Caco-2 (cell line): ENCODE measurements at regions not wholly inside any gene's neighbourhood (a gene's known extent, or its start where the extent isn't known, plus 50 kb on each side); places are given as distances from the start of the nearest gene placed in this dataset.

Experiments used
- BruUV-seq: library from RNA; stranded (reverse); fragments of 400-500 nt; replicated peaks from 2 replicates; lab custom pipeline; 2021; lab: Mats Ljungman, UMichigan
- CTCF ChIA-PET: fragments of 300-600 bp; sonication (Branson Sonifier 250); formaldehyde crosslinking; loops from one replicate; lab custom pipeline; 2022; ENCODE audit warnings: antibody characterized with exemption; lab: Charles Lee
- POLR2A ChIA-PET: fragments of 300-600 bp; sonication (Branson Sonifier 250); formaldehyde crosslinking; loops from one replicate; lab custom pipeline; 2022; ENCODE audit warnings: antibody characterized with exemption; lab: Charles Lee
- DNase-seq, 2 experiments: peaks; one replicate each; pipeline versions ENCODE4 v3.0.0 to v3.0.0-alpha.2; 2020 to 2022
- H3K27me3 ChIP-seq: replicated peaks from 2 replicates; pipeline ENCODE4 v1.6.0; 2011; ENCODE audit warnings: low read length; ENCODE audit not compliant: control insufficient read depth, insufficient read depth
- H3K36me3 ChIP-seq: 2 replicates; pipeline ENCODE4 v1.5.1; 2011; ENCODE audit warnings: low read length; ENCODE audit not compliant: control insufficient read depth, insufficient read depth
- H3K4me1 ChIP-seq: fragments of 250-450 bp; sonication (Bioruptor Pico); 2 replicates; pipeline ENCODE4 v1.5.1; 2020; ENCODE audit warnings: mild to moderate bottlenecking
- H3K4me3 ChIP-seq: 2 replicates; pipeline ENCODE4 v1.5.1; 2011; ENCODE audit warnings: low read depth, mild to moderate bottlenecking, control low read depth, low read length
- H3K9me3 ChIP-seq: fragments of 250-450 bp; sonication (Bioruptor Pico); 2 replicates; pipeline ENCODE4 v1.5.1; 2020; ENCODE audit warnings: mild to moderate bottlenecking, moderate library complexity
- H3K27ac Mint-ChIP-seq: one replicate; pipeline ENCODE4 v1.8.0; 2022; ENCODE audit warnings: mixed read lengths; ENCODE audit not compliant: unreplicated experiment
- H3K27me3 Mint-ChIP-seq: one replicate; pipeline ENCODE4 v1.8.0; 2022; ENCODE audit warnings: mixed read lengths; ENCODE audit not compliant: insufficient read depth, unreplicated experiment
- H3K36me3 Mint-ChIP-seq: one replicate; pipeline ENCODE4 v1.8.0; 2022; ENCODE audit warnings: mild to moderate bottlenecking, mixed read lengths; ENCODE audit not compliant: insufficient read depth, unreplicated experiment
- H3K4me1 Mint-ChIP-seq: one replicate; pipeline ENCODE4 v1.8.0; 2022; ENCODE audit warnings: low read depth, mixed read lengths; ENCODE audit not compliant: unreplicated experiment
- H3K4me3 Mint-ChIP-seq: one replicate; pipeline ENCODE4 v1.8.0; 2022; ENCODE audit warnings: mild to moderate bottlenecking, moderate library complexity, mixed read lengths; ENCODE audit not compliant: unreplicated experiment
- H3K9me3 Mint-ChIP-seq: one replicate; pipeline ENCODE4 v1.8.0; 2022; ENCODE audit warnings: mixed read lengths; ENCODE audit not compliant: unreplicated experiment
- CTCF ChIP-seq, 2 experiments: fragments of 200-600 bp in 1 of 2; IDR thresholded peaks; 1 replicate in 1 of 2; 2 replicates in 1 of 2; pipeline versions ENCODE4 v1.5.1 to v1.8.0; 2011 to 2022; ENCODE audit warnings: antibody characterized with exemption in 1 of 2, control low read depth in 1 of 2, inconsistent platforms in 1 of 2, low read depth in 1 of 2, low read length in 1 of 2, mild to moderate bottlenecking in 1 of 2, moderate library complexity in 1 of 2; ENCODE audit not compliant: insufficient read depth in 1 of 2, severe bottlenecking in 1 of 2, unreplicated experiment in 1 of 2
- intact Hi-C: fragments of 100-400 bp; cut with micrococcal nuclease; formaldehyde crosslinking; loops from one replicate; pipeline ENCODE4 v1.10.0; 2022; ENCODE audit not compliant: unreplicated experiment

- H3K4me3 Mint-ChIP-seq: no peak overlapping the region
- BruUV-seq: no TSS peak
- ChIA-PET POLR2A (no interaction called here), CTCF (no interaction called here)
- no peaks in the 10 kb centered on the region for H3K36me3 ChIP-seq
- intact Hi-C loops: no loop called here
- H3K9me3 ChIP-seq: no peaks in the 10 kb centered on the region
- H3K4me1 ChIP-seq: no peaks in the 10 kb centered on the region
- H3K4me3 ChIP-seq: no peak overlapping the region
- no peak for DNase-seq
- H3K4me1 Mint-ChIP-seq: no peaks in the 10 kb centered on the region
- no peaks in the 10 kb centered on the region for H3K36me3 Mint-ChIP-seq
- no peak overlapping the region for H3K27ac Mint-ChIP-seq
- no peak for TF ChIP-seq CTCF (IDR thresholded peaks at IDR 0.05; ENCODE audit: insufficient read depth in 1 of 2, low read depth in 1 of 2, low read length in 1 of 2, severe bottlenecking in 1 of 2, unreplicated experiment in 1 of 2)
- no peaks in the 10 kb centered on the region for H3K27me3 Mint-ChIP-seq
- H3K27me3 ChIP-seq: no peaks in the 10 kb centered on the region
- no peaks in the 10 kb centered on the region for H3K9me3 Mint-ChIP-seq
Observed at GRCh38 chr6:78076371-78076770, 423.5 kb downstream of the MEI4 start.

GRCh38 chr6:78089531-78089930, 436.7 kb downstream of the MEI4 start:
- intact Hi-C loops: no loop called here
- no peak overlapping the region for H3K4me3 Mint-ChIP-seq
- BruUV-seq: no TSS peak
- Histone ChIP-seq H3K36me3 (no peaks in the 10 kb centered on the region), H3K4me3 (no peak overlapping the region), H3K27me3 (no peaks in the 10 kb centered on the region), H3K9me3 (no peaks in the 10 kb centered on the region), H3K4me1 (no peaks in the 10 kb centered on the region)
- TF ChIP-seq CTCF (IDR thresholded peaks at IDR 0.05; ENCODE audit: insufficient read depth in 1 of 2, low read depth in 1 of 2, low read length in 1 of 2, severe bottlenecking in 1 of 2, unreplicated experiment in 1 of 2): no peak
- no peaks in the 10 kb centered on the region for H3K27me3 Mint-ChIP-seq
- CTCF ChIA-PET: no interaction called here
- no peak overlapping the region for H3K27ac Mint-ChIP-seq
- DNase-seq: no peak
- H3K4me1 Mint-ChIP-seq: peaks cover 5% of the 10 kb centered on the region
- no peaks in the 10 kb centered on the region for H3K36me3 Mint-ChIP-seq
- POLR2A ChIA-PET: no interaction called here
- H3K9me3 Mint-ChIP-seq: no peaks in the 10 kb centered on the region

- no peaks in the 10 kb centered on the region for H3K9me3 Mint-ChIP-seq
- no peak for TF ChIP-seq CTCF (IDR thresholded peaks at IDR 0.05; ENCODE audit: insufficient read depth in 1 of 2, low read depth in 1 of 2, low read length in 1 of 2, severe bottlenecking in 1 of 2, unreplicated experiment in 1 of 2)
- Histone ChIP-seq H3K27me3 (no peaks in the 10 kb centered on the region), H3K36me3 (no peaks in the 10 kb centered on the region), H3K9me3 (no peaks in the 10 kb centered on the region), H3K4me1 (no peaks in the 10 kb centered on the region), H3K4me3 (no peak overlapping the region)
- no TSS peak for BruUV-seq
- H3K36me3 Mint-ChIP-seq: no peaks in the 10 kb centered on the region
- CTCF ChIA-PET: no interaction called here
- no peaks in the 10 kb centered on the region for H3K27me3 Mint-ChIP-seq
- no peak overlapping the region for H3K4me3 Mint-ChIP-seq
- POLR2A ChIA-PET: no interaction called here
- DNase-seq: no peak
- intact Hi-C loops: no loop called here
- no peak overlapping the region for H3K27ac Mint-ChIP-seq
- peaks cover 5% of the 10 kb centered on the region for H3K4me1 Mint-ChIP-seq
Observed at GRCh38 chr6:78093906-78094305, 441.1 kb downstream of the MEI4 start.
